ENCODE measurements at regions not wholly inside any gene's neighbourhood (a gene's known extent, or its start where the extent isn't known, plus 50 kb on each side); places are given as distances from the start of the nearest gene placed in this dataset.

GRCh38 chr13:31049083-31049482 is 112.6 kb downstream of the HSPH1 start:
- DNase-seq (ENCODE audit: low spot score) = no peak

GRCh38 chr13:31048521-31048920 is 113.2 kb downstream of the HSPH1 start:
- no peak for DNase-seq (ENCODE audit: low spot score)

- no peak for DNase-seq (ENCODE audit: low spot score)
These were observed 114.3 kb downstream of the TEX26 start for GRCh38 chr13:31046711-31047279.

- DNase-seq (ENCODE audit: low spot score) = peak; percentile 95
These were observed 113.0 kb downstream of the TEX26 start for GRCh38 chr13:31045286-31046081.

GRCh38 chr13:31044364-31045285 is 112.2 kb downstream of the TEX26 start:
- DNase-seq (ENCODE audit: low spot score) = peak; percentile 93

- DNase-seq (ENCODE audit: low spot score) = no peak
These were observed 111.5 kb downstream of the TEX26 start for GRCh38 chr13:31043957-31044356.

GRCh38 chr13:31042481-31043165 is 110.2 kb downstream of the TEX26 start:
- no peak for DNase-seq (ENCODE audit: low spot score)

GRCh38 chr13:31042049-31042448 is 109.6 kb downstream of the TEX26 start:
- DNase-seq (ENCODE audit: low spot score) = no peak

GRCh38 chr13:31038834-31039552 is 106.5 kb downstream of the TEX26 start:
- DNase-seq (ENCODE audit: low spot score) = peak; percentile 82

GRCh38 chr13:31037874-31038500 is 105.5 kb downstream of the TEX26 start:
- no peak for DNase-seq (ENCODE audit: low spot score)

GRCh38 chr13:31036731-31037695 is 104.6 kb downstream of the TEX26 start:
- DNase-seq (ENCODE audit: low spot score) = no peak

GRCh38 chr13:31035185-31035965 is 102.9 kb downstream of the TEX26 start:
- DNase-seq (ENCODE audit: low spot score) = no peak

GRCh38 chr13:31032528-31033113 is 100.2 kb downstream of the TEX26 start:
- no peak for DNase-seq (ENCODE audit: low spot score)

- DNase-seq (ENCODE audit: low spot score) = no peak
These were observed 99.0 kb downstream of the TEX26 start for GRCh38 chr13:31031482-31031881.

GRCh38 chr13:31029102-31029501 is 96.6 kb downstream of the TEX26 start:
- DNase-seq (ENCODE audit: low spot score) = no peak

- DNase-seq (ENCODE audit: low spot score) = no peak
These were observed 94.7 kb downstream of the TEX26 start for GRCh38 chr13:31027136-31027535.

Data from activated CD4-positive, alpha-beta T cell treated with anti-CD3 and anti-CD28 coated beads, Interleukin-2, Interleukin-4, amounts not matched to agents 100 ng/mL and 50 ng/mL, durations not matched to agents 16 hours and 8 hours (primary cell).